K562 (cell line): ENCODE measurements at regions not wholly inside any gene's neighbourhood (a gene's known extent, or its start where the extent isn't known, plus 50 kb on each side); places are given as distances from the start of the nearest gene placed in this dataset.

Source experiments
- ATAC-seq: fragments of 200-7000 bp; cut with Tn5 transposase; 3 replicates; pipeline ENCODE4 v1.9.1; 2020; ENCODE audit warnings: moderate library complexity
- BruUV-seq: library from RNA; stranded (reverse); fragments of 400-500 nt; replicated peaks from 2 replicates; lab custom pipeline; 2021; lab: Mats Ljungman, UMichigan
- CTCF ChIA-PET: fragments of 300-600 bp; formaldehyde crosslinking; extraction: SDS; loops from one replicate; lab custom pipeline; 2021; ENCODE audit warnings: low intra/inter-chr PET ratio; lab: Yijun Ruan, JAX
- POLR2A ChIA-PET: fragments of 300-600, 350-650 bp; sonication (Branson Sonifier 250); formaldehyde crosslinking; extraction: SDS; loops from one replicate; lab custom pipeline; 2021; ENCODE audit warnings: antibody characterized with exemption, inconsistent platforms; lab: Yijun Ruan, JAX
- DNase-seq, 4 experiments: peaks; one replicate each; pipeline versions ENCODE4 v3.0.0 to v3.0.0-alpha.2; 2011 to 2018; ENCODE audit warnings: low spot score in 3 of 4, mixed read lengths in 3 of 4; ENCODE audit errors: extremely low read depth in 1 of 4
- FAIRE-seq: peaks from 2 replicates; lab custom pipeline; 2011; peaks lifted over from hg19 to GRCh38; lab: Jason Lieb, UNC
- H2AFZ ChIP-seq: 2 replicates; pipeline ENCODE4 v1.6.0; 2011; ENCODE audit warnings: low read depth, low read length, control low read depth, inconsistent platforms
- H3K27ac ChIP-seq: fragments of 200-600 bp; 3 replicates; pipeline ENCODE4 v1.8.0; 2011; ENCODE audit warnings: low read depth, mild to moderate bottlenecking, control low read depth, inconsistent platforms, low read length, moderate library complexity, mixed read lengths; ENCODE audit errors: extremely low read depth
- H3K27me3 ChIP-seq, 2 experiments: fragments of 300-600 bp in 1 of 2; 2 replicates in 1 of 2; 3 replicates in 1 of 2; pipeline versions ENCODE4 v1.6.0 to v1.8.0; 2011; ENCODE audit warnings: inconsistent platforms in 2 of 2, low read length in 2 of 2, mild to moderate bottlenecking in 1 of 2, mixed read lengths in 1 of 2, moderate library complexity in 1 of 2; ENCODE audit not compliant: control insufficient read depth in 2 of 2, insufficient read depth in 2 of 2
- H3K36me3 ChIP-seq: fragments of 300-600 bp; 3 replicates; pipeline ENCODE4 v1.8.0; 2011; ENCODE audit warnings: mild to moderate bottlenecking, low read length, inconsistent platforms; ENCODE audit not compliant: control insufficient read depth, insufficient read depth
- H3K4me1 ChIP-seq, 2 experiments: fragments of 200-600 bp in 1 of 2; replicated peaks in 1 of 2; 2 replicates in 1 of 2; 3 replicates in 1 of 2; pipeline versions ENCODE4 v1.5.1 to v1.8.0; 2011; ENCODE audit warnings: inconsistent platforms in 2 of 2, low read length in 2 of 2, mild to moderate bottlenecking in 1 of 2, mixed read lengths in 1 of 2, moderate library complexity in 1 of 2; ENCODE audit not compliant: control insufficient read depth in 2 of 2, insufficient read depth in 2 of 2
- H3K4me2 ChIP-seq: 2 replicates; pipeline ENCODE4 v1.6.1; 2011; ENCODE audit warnings: low read length, control low read depth, inconsistent platforms, mixed read lengths; ENCODE audit not compliant: insufficient read depth
- H3K4me3 ChIP-seq: fragments of 200-600 bp; sonication (generic), shearing (Covaris generic); 2 replicates; pipeline ENCODE4 v1.5.1; 2016; ENCODE audit warnings: control low read depth, inconsistent platforms
- H3K79me2 ChIP-seq: fragments of 200-600 bp; 3 replicates; pipeline ENCODE4 v1.8.0; 2011; ENCODE audit warnings: low read length, inconsistent platforms; ENCODE audit not compliant: control insufficient read depth, insufficient read depth
- H3K9ac ChIP-seq, 2 experiments: 2 replicates each; pipeline versions ENCODE4 v1.6.0 to v1.6.1; 2011; ENCODE audit warnings: low read depth in 2 of 2, low read length in 2 of 2, control low read depth in 1 of 2, inconsistent platforms in 1 of 2, mild to moderate bottlenecking in 1 of 2, mixed read lengths in 1 of 2; ENCODE audit not compliant: insufficient read depth in 1 of 2
- H3K9me1 ChIP-seq: one replicate; pipeline ENCODE4 v1.6.0; 2011; ENCODE audit warnings: inconsistent platforms, mild to moderate bottlenecking, low read length, moderate library complexity; ENCODE audit not compliant: control insufficient read depth, insufficient read depth
- H3K9me3 ChIP-seq: replicated peaks from 2 replicates; pipeline ENCODE4 v1.5.1; 2011; ENCODE audit warnings: low read depth, low read length, inconsistent platforms; ENCODE audit not compliant: control insufficient read depth, insufficient read depth
- H4K20me1 ChIP-seq: replicated peaks from 2 replicates; pipeline ENCODE4 v1.6.1; 2011; ENCODE audit warnings: low read length, inconsistent platforms, mixed read lengths; ENCODE audit not compliant: control insufficient read depth, insufficient read depth
- EGR1 ChIP-seq: fragments of 450-650 bp; conservative IDR thresholded peaks from 2 replicates; pipeline ENCODE4 v1.6.1; 2017; ENCODE audit warnings: mild to moderate bottlenecking
- NR0B1 ChIP-seq: fragments of 450-650 bp; IDR thresholded peaks from one replicate; pipeline ENCODE4 v1.6.1; 2018; ENCODE audit warnings: mild to moderate bottlenecking, moderate library complexity; ENCODE audit not compliant: partially characterized antibody
- PTTG1 ChIP-seq: fragments of 450-650 bp; IDR thresholded peaks from 2 replicates; pipeline ENCODE4 v1.6.1; 2016; ENCODE audit warnings: low read depth, mild to moderate bottlenecking, missing genetic modification characterization, missing compliant biosample characterization
- RFX1 ChIP-seq: fragments of 450-650 bp; IDR thresholded peaks from 2 replicates; pipeline ENCODE4 v1.6.1; 2016; ENCODE audit warnings: mild to moderate bottlenecking, moderate library complexity
- WGBS: fragments of 100-300 bp; shearing (Covaris generic); methylation state at CpG from one replicate; pipeline ENCODE4 v1.1.6; 2016; ENCODE audit warnings: low coverage, mixed read lengths; ENCODE audit not compliant: insufficient coverage; ENCODE audit errors: missing lambda C conversion rate; 5-methylcytosine and 5-hydroxymethylcytosine counted together
- in situ Hi-C: fragments of 300-500 bp; cut with MboI; formaldehyde crosslinking; loops from 4 replicates; pipeline ENCODE4 v1.15.0; 2018; ENCODE audit warnings: inconsistent platforms, mixed read lengths
- intact Hi-C: fragments of 100-400 bp; cut with micrococcal nuclease; formaldehyde crosslinking; loops from 2 replicates; pipeline ENCODE4 v1.14.2; 2022

GRCh38 chr9:73426269-73426668 is 274.6 kb downstream of the ANXA1 start:
- no peaks in the 10 kb centered on the region for H3K9me3 ChIP-seq
- WGBS: 10% methylated on average over 5 of the region's 5 CpGs

GRCh38 chr9:73434826-73435225 is 283.2 kb downstream of the ANXA1 start:
- no peaks in the 10 kb centered on the region for H3K79me2 ChIP-seq

More at GRCh38 chr9:73426269-73426668, 274.6 kb downstream of the ANXA1 start:
- POLR2A ChIA-PET: no interaction called here
- TF ChIP-seq EGR1 (no peak), RFX1 (peak; percentile 27; the same call in 1 of the 2 replicates)
- Histone ChIP-seq H2AFZ (no peak overlapping the region), H3K4me3 (no peak overlapping the region), H4K20me1 (no peaks in the 10 kb centered on the region), H3K79me2 (no peaks in the 10 kb centered on the region), H3K9ac (no peak overlapping the region), H3K9me1 (no peaks in the 10 kb centered on the region), H3K27me3 (no peaks in the 10 kb centered on the region), H3K4me2 (no peak overlapping the region), H3K36me3 (no peaks in the 10 kb centered on the region), H3K4me1 (no peaks in the 10 kb centered on the region), H3K27ac (no peak overlapping the region)
- FAIRE-seq (no peak), ATAC-seq (no peak), DNase-seq (no peak)
- CTCF ChIA-PET: no interaction called here
- intact Hi-C loops: no loop called here
- no TSS peak for BruUV-seq
- in situ Hi-C loops: no loop called here

More at GRCh38 chr9:73434826-73435225, 283.2 kb downstream of the ANXA1 start:
- Histone ChIP-seq H3K27ac (no peak overlapping the region), H3K4me2 (no peak overlapping the region), H3K4me3 (no peak overlapping the region), H3K27me3 (no peaks in the 10 kb centered on the region), H4K20me1 (no peaks in the 10 kb centered on the region), H3K4me1 (no peaks in the 10 kb centered on the region), H3K36me3 (no peaks in the 10 kb centered on the region), H3K9me1 (no peaks in the 10 kb centered on the region), H3K9ac (no peak overlapping the region), H2AFZ (no peak overlapping the region), H3K9me3 (no peaks in the 10 kb centered on the region)
- TF ChIP-seq NR0B1 (no peak), PTTG1 (no peak)
- FAIRE-seq (no peak), ATAC-seq (no peak), DNase-seq (no peak)
- ChIA-PET POLR2A (no interaction called here), CTCF (no interaction called here)
- 10% methylated on average over 2 of the region's 2 CpGs for WGBS
- intact Hi-C loops: no loop called here
- BruUV-seq: no TSS peak
- in situ Hi-C loops: no loop called here
